Cardiac muscle cell (in vitro differentiated cells and primary cell): ENCODE measurements at regions not wholly inside any gene's neighbourhood (a gene's known extent, or its start where the extent isn't known, plus 50 kb on each side); places are given as distances from the start of the nearest gene placed in this dataset.

ENCODE experiments used
- DNase-seq, 2 donors: peaks; one replicate each; pipeline versions ENCODE4 v3.0.0 to v3.0.0-alpha.2; 2010 to 2017; ENCODE audit warnings: low read depth in 1 of 2, low spot score in 1 of 2
- H3K27ac ChIP-seq: fragments of 200-600 bp; sonication (generic); 2 replicates; pipeline ENCODE4 v1.5.1; 2016
- H3K27me3 ChIP-seq: fragments of 200-600 bp; sonication (generic); 2 replicates; pipeline ENCODE4 v1.6.0; 2016; ENCODE audit warnings: control low read depth
- H3K36me3 ChIP-seq: fragments of 200-600 bp; sonication (generic); 2 replicates; pipeline ENCODE4 v1.5.1; 2016; ENCODE audit warnings: control low read depth
- H3K4me1 ChIP-seq: fragments of 200-600 bp; sonication (generic); 2 replicates; pipeline ENCODE4 v1.8.1; 2017; ENCODE audit warnings: low read depth, mild to moderate bottlenecking, mixed run types
- H3K4me3 ChIP-seq: fragments of 200-600 bp; sonication (generic); 2 replicates; pipeline ENCODE4 v1.5.1; 2016; ENCODE audit warnings: mild to moderate bottlenecking
- H3K9me3 ChIP-seq: fragments of 200-600 bp; sonication (generic); 2 replicates; pipeline ENCODE4 v1.5.1; 2017; ENCODE audit warnings: low read depth, mild to moderate bottlenecking, control low read depth
- CTCF ChIP-seq: IDR thresholded peaks from 2 replicates; pipeline ENCODE4 v1.5.1; 2012; ENCODE audit warnings: low read depth, mild to moderate bottlenecking, low read length

- DNase-seq: no peak
- no peaks in the 10 kb centered on the region for H3K9me3 ChIP-seq
- H3K27me3 ChIP-seq: no peaks in the 10 kb centered on the region
- H3K4me3 ChIP-seq: no peak overlapping the region
- H3K27ac ChIP-seq: no peak overlapping the region
- H3K4me1 ChIP-seq: no peaks in the 10 kb centered on the region
- TF ChIP-seq CTCF: no peak
- no peaks in the 10 kb centered on the region for H3K36me3 ChIP-seq
Measured at GRCh38 chr18:73264562-73264921, 396.8 kb upstream of the NETO1 start.

- Histone ChIP-seq H3K4me1 (no peaks in the 10 kb centered on the region), H3K4me3 (no peak overlapping the region), H3K9me3 (no peaks in the 10 kb centered on the region), H3K36me3 (no peaks in the 10 kb centered on the region), H3K27ac (no peak overlapping the region), H3K27me3 (no peaks in the 10 kb centered on the region)
- TF ChIP-seq CTCF: no peak
- no peak for DNase-seq
Measured at GRCh38 chr18:73261923-73262322, 394.1 kb upstream of the NETO1 start.

GRCh38 chr18:73261243-73261642 is 393.5 kb upstream of the NETO1 start:
- TF ChIP-seq CTCF: no peak
- Histone ChIP-seq H3K36me3 (no peaks in the 10 kb centered on the region), H3K9me3 (no peaks in the 10 kb centered on the region), H3K4me3 (no peak overlapping the region), H3K4me1 (no peaks in the 10 kb centered on the region), H3K27ac (no peak overlapping the region), H3K27me3 (no peaks in the 10 kb centered on the region)
- DNase-seq: no peak

- Histone ChIP-seq H3K27me3 (no peaks in the 10 kb centered on the region), H3K4me1 (no peaks in the 10 kb centered on the region), H3K9me3 (no peaks in the 10 kb centered on the region), H3K27ac (no peak overlapping the region), H3K4me3 (no peak overlapping the region), H3K36me3 (no peaks in the 10 kb centered on the region)
- TF ChIP-seq CTCF: no peak
- DNase-seq: no peak
Measured at GRCh38 chr18:73258375-73259087, 390.7 kb upstream of the NETO1 start.

GRCh38 chr18:73254564-73254963 is 386.8 kb upstream of the NETO1 start:
- TF ChIP-seq CTCF: no peak
- no peak overlapping the region for H3K27ac ChIP-seq
- H3K4me3 ChIP-seq: no peak overlapping the region
- no peak for DNase-seq
- H3K27me3 ChIP-seq: no peaks in the 10 kb centered on the region
- no peaks in the 10 kb centered on the region for H3K36me3 ChIP-seq
- H3K9me3 ChIP-seq: no peaks in the 10 kb centered on the region
- no peaks in the 10 kb centered on the region for H3K4me1 ChIP-seq
